ENCODE measurements at regions not wholly inside any gene's neighbourhood (a gene's known extent, or its start where the extent isn't known, plus 50 kb on each side); places are given as distances from the start of the nearest gene placed in this dataset.
"Not testable (repeated sequence)": the region's sequence is repeated elsewhere in the genome, so short reads cannot be mapped to it uniquely, and the experiment has no call there.

GRCh38 chr9:42385574-42386120 is 202.2 kb downstream of the SPATA31A6 start:
- TF ChIP-seq CTCF, POLR2A (IDR thresholded peaks at IDR 0.05): not testable (repeated sequence)
